Hepatocyte (in vitro differentiated cells): ENCODE measurements at regions not wholly inside any gene's neighbourhood (a gene's known extent, or its start where the extent isn't known, plus 50 kb on each side); places are given as distances from the start of the nearest gene placed in this dataset.

Experiments used
- CTCF ChIP-seq: fragments of 200-600 bp; sonication (generic); IDR thresholded peaks from 2 replicates; pipeline ENCODE4 v1.5.1; 2016; ENCODE audit warnings: antibody characterized with exemption, mild to moderate bottlenecking; ENCODE audit not compliant: poor library complexity
- EZH2 ChIP-seq: fragments of 200-600 bp; sonication (generic); IDR thresholded peaks from 2 replicates; pipeline ENCODE4 v1.6.1; 2016; ENCODE audit warnings: antibody characterized with exemption, mild to moderate bottlenecking, borderline replicate concordance
- EZH2phosphoT487 ChIP-seq: fragments of 200-600 bp; sonication (generic); IDR thresholded peaks from one replicate; pipeline ENCODE4 v1.6.1; 2018; ENCODE audit warnings: antibody characterized with exemption, mild to moderate bottlenecking, low read depth, moderate library complexity; ENCODE audit not compliant: unreplicated experiment, severe bottlenecking

- TF ChIP-seq CTCF (no peak), EZH2phosphoT487 (no peak), EZH2 (no peak)
Observed at GRCh38 chr9:119458068-119458467, 88.8 kb upstream of the BRINP1 start.
